GM10248 (cell line): ENCODE measurements at regions not wholly inside any gene's neighbourhood (a gene's known extent, or its start where the extent isn't known, plus 50 kb on each side); places are given as distances from the start of the nearest gene placed in this dataset.

Experiments
- CTCF ChIA-PET: fragments of 300-600 bp; sonication (Branson Sonifier 250); formaldehyde crosslinking; extraction: SDS; loops from one replicate; lab custom pipeline; 2021; ENCODE audit warnings: antibody characterized with exemption; lab: Yijun Ruan, JAX
- POLR2A ChIA-PET: fragments of 350-650 bp; sonication (Branson Sonifier 250); formaldehyde crosslinking; extraction: SDS; loops from one replicate; lab custom pipeline; 2020; ENCODE audit warnings: antibody characterized with exemption; lab: Yijun Ruan, JAX
- DNase-seq: peaks from one replicate; pipeline ENCODE4 v3.0.0; 2012; ENCODE audit errors: extremely low spot score
- CTCF ChIP-seq: IDR thresholded peaks from 2 replicates; pipeline ENCODE4 v1.5.1; 2012; ENCODE audit warnings: mild to moderate bottlenecking, low read depth; ENCODE audit errors: extremely low read depth, missing control alignments, control extremely low read depth

GRCh38 chrX:125103693-125104092 lies 216.0 kb upstream of the TEX13C start:
- ChIA-PET CTCF (no interaction called here), POLR2A (no interaction called here)
- no peak for TF ChIP-seq CTCF
- no peak for DNase-seq

- no peak for DNase-seq
- ChIA-PET CTCF (no interaction called here), POLR2A (no interaction called here)
- TF ChIP-seq CTCF, result no peak
These were observed 210.8 kb upstream of the TEX13C start for GRCh38 chrX:125108921-125109320.

GRCh38 chrX:125131164-125131563 lies 188.5 kb upstream of the TEX13C start:
- no peak for DNase-seq
- ChIA-PET CTCF (interaction anchor here (0.9 to 2.9 kb wide), 6 partner anchors 9 to 743 kb away, joined by 4 to 11 read pairs (median 4); no protein-coding TSS in a partner anchor), POLR2A (no interaction called here)
- TF ChIP-seq CTCF, result no peak

GRCh38 chrX:125132274-125132673 lies 187.4 kb upstream of the TEX13C start:
- peak; percentile 6 for DNase-seq
- peak; percentile 33 for TF ChIP-seq CTCF
- CTCF ChIA-PET, result interaction anchor here (1.0 to 2.9 kb wide), 8 partner anchors 8 to 744 kb away, joined by 3 to 11 read pairs (median 5); no protein-coding TSS in a partner anchor
- POLR2A ChIA-PET, result no interaction called here

- DNase-seq, result no peak
These were observed 182.2 kb upstream of the TEX13C start for GRCh38 chrX:125137521-125137920.

GRCh38 chrX:125150231-125150630 lies 169.4 kb upstream of the TEX13C start:
- ChIA-PET CTCF (interaction anchor here (2.1 kb wide), 1 partner anchor 18 kb away, joined by 4 read pairs; no protein-coding TSS in a partner anchor), POLR2A (no interaction called here)
- no peak for TF ChIP-seq CTCF
- no peak for DNase-seq

More at GRCh38 chrX:125137521-125137920, 182.2 kb upstream of the TEX13C start:
- POLR2A ChIA-PET, result no interaction called here
- CTCF ChIA-PET, result no interaction called here
- TF ChIP-seq CTCF, result no peak
